Activated CD4-positive, alpha-beta T cell treated with anti-CD3 and anti-CD28 coated beads, Interleukin-2, Interleukin-6, amounts not matched to agents 100 ng/mL and 50 ng/mL, durations not matched to agents 16 hours and 8 hours (primary cell): ENCODE measurements at regions not wholly inside any gene's neighbourhood (a gene's known extent, or its start where the extent isn't known, plus 50 kb on each side); places are given as distances from the start of the nearest gene placed in this dataset.
A peak's percentile ranks its signal among the peaks of the same experiment; 100 is the strongest.
"Not testable (repeated sequence)": the region's sequence is repeated elsewhere in the genome, so short reads cannot be mapped to it uniquely, and the experiment has no call there.

Experiments
- DNase-seq: peaks from one replicate; pipeline ENCODE4 v3.0.0-alpha.2; 2020

- no peak for DNase-seq
Observed at GRCh38 chr2:7324706-7325105, 407.5 kb downstream of the RNF144A start.

- DNase-seq, result no peak
Observed at GRCh38 chr2:7325186-7325585, 408.0 kb downstream of the RNF144A start.

GRCh38 chr2:7329465-7329864 is 412.3 kb downstream of the RNF144A start:
- DNase-seq, result no peak

- DNase-seq, result no peak
Observed at GRCh38 chr2:7333189-7333765, 416.1 kb downstream of the RNF144A start.

GRCh38 chr2:7333960-7334493 is 416.8 kb downstream of the RNF144A start:
- no peak for DNase-seq

- no peak for DNase-seq
Observed at GRCh38 chr2:7338961-7339360, 421.7 kb downstream of the RNF144A start.

- no peak for DNase-seq
Observed at GRCh38 chr2:7346336-7346735, 429.1 kb downstream of the RNF144A start.

GRCh38 chr2:7348761-7349160 is 431.5 kb downstream of the RNF144A start:
- peak; percentile 5 for DNase-seq

- no peak for DNase-seq
Observed at GRCh38 chr2:7352191-7352590, 435.0 kb downstream of the RNF144A start.

- no peak for DNase-seq
Observed at GRCh38 chr2:7353571-7353970, 436.4 kb downstream of the RNF144A start.

GRCh38 chr2:7355781-7356180 is 438.6 kb downstream of the RNF144A start:
- no peak for DNase-seq

GRCh38 chr2:7356909-7357584 is 439.8 kb downstream of the RNF144A start:
- DNase-seq, result no peak

GRCh38 chr2:7357993-7358392 is 440.8 kb downstream of the RNF144A start:
- no peak for DNase-seq

- DNase-seq, result no peak
Observed at GRCh38 chr2:7358865-7359447, 441.7 kb downstream of the RNF144A start.

GRCh38 chr2:7363906-7364305 is 446.7 kb downstream of the RNF144A start:
- no peak for DNase-seq

- DNase-seq, result no peak
Observed at GRCh38 chr2:7368211-7368610, 451.0 kb downstream of the RNF144A start.

- DNase-seq, result no peak
Observed at GRCh38 chr2:7373156-7373555, 455.9 kb downstream of the RNF144A start.

GRCh38 chr2:7375901-7376300 is 458.7 kb downstream of the RNF144A start:
- DNase-seq, result no peak

- DNase-seq, result no peak
Observed at GRCh38 chr2:7377916-7378569, 460.8 kb downstream of the RNF144A start.

- DNase-seq, result no peak
Observed at GRCh38 chr2:7378591-7378990, 461.4 kb downstream of the RNF144A start.

GRCh38 chr2:7379799-7380198 is 462.6 kb downstream of the RNF144A start:
- no peak for DNase-seq

GRCh38 chr2:7384773-7385349 is 467.6 kb downstream of the RNF144A start:
- DNase-seq, result no peak

GRCh38 chr2:7390311-7390710 is 473.1 kb downstream of the RNF144A start:
- DNase-seq, result not testable (repeated sequence)
